ENCODE measurements at regions not wholly inside any gene's neighbourhood (a gene's known extent, or its start where the extent isn't known, plus 50 kb on each side); places are given as distances from the start of the nearest gene placed in this dataset.
"Not testable (repeated sequence)": the region's sequence is repeated elsewhere in the genome, so short reads cannot be mapped to it uniquely, and the experiment has no call there.

GRCh38 chr15:92705764-92706163 lies 50.2 kb upstream of the FAM174B start:
- no peak for DNase-seq

- DNase-seq = no peak
Measured at GRCh38 chr15:92706201-92706600, 50.6 kb upstream of the FAM174B start.

GRCh38 chr15:92707880-92708551 lies 52.4 kb upstream of the FAM174B start:
- no peak for DNase-seq

GRCh38 chr15:92708635-92709034 lies 53.1 kb upstream of the FAM174B start:
- no peak for DNase-seq

- peak; percentile 9 for DNase-seq
Measured at GRCh38 chr15:92709110-92709790, 53.7 kb upstream of the FAM174B start.

GRCh38 chr15:92711457-92711831 lies 55.9 kb upstream of the FAM174B start:
- no peak for DNase-seq

GRCh38 chr15:92714077-92714476 lies 58.5 kb upstream of the FAM174B start:
- peak; percentile 16 for DNase-seq

- DNase-seq = peak; percentile 76
Measured at GRCh38 chr15:92714477-92715401, 59.2 kb upstream of the FAM174B start.

GRCh38 chr15:92715758-92716157 lies 60.2 kb upstream of the FAM174B start:
- DNase-seq = no peak

GRCh38 chr15:92719021-92719420 lies 63.4 kb upstream of the FAM174B start:
- no peak for DNase-seq

GRCh38 chr15:92724144-92724543 lies 68.6 kb upstream of the FAM174B start:
- DNase-seq = no peak

GRCh38 chr15:92725171-92725570 lies 69.6 kb upstream of the FAM174B start:
- DNase-seq = no peak

GRCh38 chr15:92728266-92728665 lies 72.7 kb upstream of the FAM174B start:
- DNase-seq = no peak

GRCh38 chr15:92733090-92733933 lies 77.7 kb upstream of the FAM174B start:
- DNase-seq = no peak

GRCh38 chr15:92733934-92734521 lies 78.5 kb upstream of the FAM174B start:
- peak; percentile 78 for DNase-seq

GRCh38 chr15:92739246-92739645 lies 83.7 kb upstream of the FAM174B start:
- not testable (repeated sequence) for DNase-seq

GRCh38 chr15:92745845-92746271 lies 90.3 kb upstream of the FAM174B start:
- DNase-seq = no peak

GRCh38 chr15:92747047-92747446 lies 91.5 kb upstream of the FAM174B start:
- DNase-seq = no peak

GRCh38 chr15:92749216-92749615 lies 93.6 kb upstream of the FAM174B start:
- DNase-seq = no peak

GRCh38 chr15:92749946-92750345 lies 94.4 kb upstream of the FAM174B start:
- no peak for DNase-seq

GRCh38 chr15:92751528-92751927 lies 96.0 kb upstream of the FAM174B start:
- DNase-seq = no peak

GRCh38 chr15:92753591-92753990 lies 98.0 kb upstream of the FAM174B start:
- DNase-seq = no peak
